Ectodermal cell (in vitro differentiated cells): ENCODE measurements at regions not wholly inside any gene's neighbourhood (a gene's known extent, or its start where the extent isn't known, plus 50 kb on each side); places are given as distances from the start of the nearest gene placed in this dataset.
"Not testable (repeated sequence)": the region's sequence is repeated elsewhere in the genome, so short reads cannot be mapped to it uniquely, and the experiment has no call there.

ENCODE experiments used
- H3K27ac ChIP-seq: 2 replicates; pipeline ENCODE4 v1.7.0; 2013; ENCODE audit warnings: mild to moderate bottlenecking, low read depth, low read length; ENCODE audit not compliant: insufficient read depth, poor library complexity, severe bottlenecking
- H3K27me3 ChIP-seq: 2 replicates; pipeline ENCODE4 v1.7.0; 2013; ENCODE audit warnings: mild to moderate bottlenecking, low read length; ENCODE audit not compliant: insufficient read depth, control insufficient read depth, poor library complexity, severe bottlenecking
- H3K36me3 ChIP-seq: one replicate; pipeline ENCODE4 v1.7.0; 2013; ENCODE audit warnings: low read length; ENCODE audit not compliant: control insufficient read depth, insufficient read depth
- H3K4me1 ChIP-seq: one replicate; pipeline ENCODE4 v1.7.0; 2013; ENCODE audit warnings: low read length; ENCODE audit not compliant: control insufficient read depth, insufficient read depth
- H3K4me3 ChIP-seq: 2 replicates; pipeline ENCODE4 v1.7.0; 2013; ENCODE audit warnings: low read depth, low read length, control low read depth; ENCODE audit not compliant: insufficient read depth
- H3K9me3 ChIP-seq: 2 replicates; pipeline ENCODE4 v1.7.0; 2013; ENCODE audit warnings: mild to moderate bottlenecking, low read length, moderate library complexity; ENCODE audit not compliant: control insufficient read depth
- WGBS, 2 experiments: methylation state at CpG; one replicate each; pipeline ENCODE4 v1.1.7; 2013; ENCODE audit warnings: missing lambda C conversion rate in 2 of 2; 5-methylcytosine and 5-hydroxymethylcytosine counted together

GRCh38 chr10:5576780-5577624 is 52.2 kb downstream of the CALML3 start:
- no peak overlapping the region for H3K4me3 ChIP-seq
- H3K27ac ChIP-seq, result no peak overlapping the region
- no peaks in the 10 kb centered on the region for H3K36me3 ChIP-seq
- no peaks in the 10 kb centered on the region for H3K9me3 ChIP-seq
- H3K4me1 ChIP-seq, result peaks cover 11% of the 10 kb centered on the region
- 75 to 84% methylated on average over 31 to 37 of the region's 47 CpGs for WGBS, 2 experiments
- no peaks in the 10 kb centered on the region for H3K27me3 ChIP-seq

- not testable (repeated sequence) for H3K9me3 ChIP-seq, H3K27me3 ChIP-seq, H3K4me3 ChIP-seq, H3K27ac ChIP-seq, H3K36me3 ChIP-seq
- WGBS, 2 experiments, result 81 to 85% methylated on average over 4 of the region's 4 CpGs
- peaks cover 11% of the 10 kb centered on the region for H3K4me1 ChIP-seq
These were observed 55.3 kb downstream of the CALML3 start for GRCh38 chr10:5580038-5580428.

GRCh38 chr10:5581670-5582566 is 57.2 kb downstream of the CALML3 start:
- Histone ChIP-seq H3K27ac (no peak overlapping the region), H3K4me1 (peaks cover 20% of the 10 kb centered on the region), H3K9me3 (no peaks in the 10 kb centered on the region), H3K4me3 (no peak overlapping the region), H3K27me3 (no peaks in the 10 kb centered on the region), H3K36me3 (no peaks in the 10 kb centered on the region)
- 94 to 95% methylated on average over 11 of the region's 11 CpGs for WGBS, 2 experiments

GRCh38 chr10:5582736-5583135 is 58.0 kb downstream of the CALML3 start:
- no peak overlapping the region for H3K4me3 ChIP-seq
- H3K9me3 ChIP-seq, result no peaks in the 10 kb centered on the region
- H3K4me1 ChIP-seq, result peaks cover 28% of the 10 kb centered on the region
- H3K27ac ChIP-seq, result no peak overlapping the region
- no peaks in the 10 kb centered on the region for H3K36me3 ChIP-seq
- H3K27me3 ChIP-seq, result no peaks in the 10 kb centered on the region
- WGBS, 2 experiments, result 81 to 84% methylated on average over 12 of the region's 12 CpGs

GRCh38 chr10:5583525-5584175 is 58.9 kb downstream of the CALML3 start:
- 30 to 31% methylated on average over 18 of the region's 18 CpGs for WGBS, 2 experiments
- Histone ChIP-seq H3K36me3 (no peaks in the 10 kb centered on the region), H3K27me3 (no peaks in the 10 kb centered on the region), H3K9me3 (no peaks in the 10 kb centered on the region), H3K27ac (peak overlapping the region; percentile 84), H3K4me3 (no peak overlapping the region), H3K4me1 (peaks cover 30% of the 10 kb centered on the region)

GRCh38 chr10:5584895-5585516 is 60.2 kb downstream of the CALML3 start:
- H3K27ac ChIP-seq, result no peak overlapping the region
- WGBS, 2 experiments, result 86% methylated on average over 10 of the region's 10 CpGs

GRCh38 chr10:5585517-5586206 is 60.9 kb downstream of the CALML3 start:
- WGBS, 2 experiments, result 87% methylated on average over 7 of the region's 7 CpGs
- Histone ChIP-seq H3K9me3 (no peaks in the 10 kb centered on the region), H3K27me3 (no peaks in the 10 kb centered on the region), H3K4me3 (no peak overlapping the region), H3K36me3 (no peaks in the 10 kb centered on the region), H3K27ac (no peak overlapping the region), H3K4me1 (peaks cover 40% of the 10 kb centered on the region)

More at GRCh38 chr10:5584895-5585516, 60.2 kb downstream of the CALML3 start:
- Histone ChIP-seq H3K4me1 (peaks cover 34% of the 10 kb centered on the region), H3K4me3 (no peak overlapping the region), H3K9me3 (no peaks in the 10 kb centered on the region), H3K36me3 (no peaks in the 10 kb centered on the region), H3K27me3 (no peaks in the 10 kb centered on the region)

- H3K4me3 ChIP-seq, result no peak overlapping the region
- no peak overlapping the region for H3K27ac ChIP-seq
- WGBS, 2 experiments, result 81 to 82% methylated on average over 25 of the region's 25 CpGs
- peaks cover 52% of the 10 kb centered on the region for H3K4me1 ChIP-seq
- no peaks in the 10 kb centered on the region for H3K9me3 ChIP-seq
- H3K36me3 ChIP-seq, result no peaks in the 10 kb centered on the region
- no peaks in the 10 kb centered on the region for H3K27me3 ChIP-seq
These were observed 62.7 kb downstream of the CALML3 start for GRCh38 chr10:5587151-5588079.

GRCh38 chr10:5588080-5588453 is 63.3 kb downstream of the CALML3 start:
- H3K4me3 ChIP-seq, result no peak overlapping the region
- no peak overlapping the region for H3K27ac ChIP-seq
- no peaks in the 10 kb centered on the region for H3K9me3 ChIP-seq
- no peaks in the 10 kb centered on the region for H3K36me3 ChIP-seq
- H3K27me3 ChIP-seq, result no peaks in the 10 kb centered on the region
- WGBS, 2 experiments, result 95% methylated on average over 6 of the region's 6 CpGs
- peaks cover 52% of the 10 kb centered on the region for H3K4me1 ChIP-seq
